HG02885 (cell line): ENCODE measurements at regions not wholly inside any gene's neighbourhood (a gene's known extent, or its start where the extent isn't known, plus 50 kb on each side); places are given as distances from the start of the nearest gene placed in this dataset.

Experiments
- ATAC-seq: cut with Tn5 transposase; IDR thresholded peaks from one replicate; pipeline ENCODE4 v1.9.1; 2021; ENCODE audit warnings: mild to moderate bottlenecking; ENCODE audit not compliant: unreplicated experiment, poor library complexity

- no peak for ATAC-seq
Measured at GRCh38 chr11:110990311-110990710, 255.2 kb upstream of the POU2AF2 start.

GRCh38 chr11:110989428-110990133 lies 255.9 kb upstream of the POU2AF2 start:
- no peak for ATAC-seq

- no peak for ATAC-seq
Measured at GRCh38 chr11:110988671-110989070, 256.9 kb upstream of the POU2AF2 start.

GRCh38 chr11:110986016-110986415 lies 259.5 kb upstream of the POU2AF2 start:
- ATAC-seq = no peak

GRCh38 chr11:110985547-110985946 lies 260.0 kb upstream of the POU2AF2 start:
- no peak for ATAC-seq

GRCh38 chr11:110984693-110985092 lies 260.8 kb upstream of the POU2AF2 start:
- no peak for ATAC-seq

GRCh38 chr11:110984147-110984546 lies 261.4 kb upstream of the POU2AF2 start:
- no peak for ATAC-seq

- ATAC-seq = no peak
Measured at GRCh38 chr11:110982214-110982613, 263.3 kb upstream of the POU2AF2 start.

GRCh38 chr11:110979696-110980095 lies 265.8 kb upstream of the POU2AF2 start:
- ATAC-seq = no peak

GRCh38 chr11:110977661-110978060 lies 265.4 kb upstream of the ARHGAP20 start:
- no peak for ATAC-seq

- no peak for ATAC-seq
Measured at GRCh38 chr11:110974731-110975130, 262.5 kb upstream of the ARHGAP20 start.

GRCh38 chr11:110973401-110973980 lies 261.3 kb upstream of the ARHGAP20 start:
- no peak for ATAC-seq

GRCh38 chr11:110972640-110973039 lies 260.4 kb upstream of the ARHGAP20 start:
- ATAC-seq = no peak

GRCh38 chr11:110972106-110972505 lies 259.9 kb upstream of the ARHGAP20 start:
- no peak for ATAC-seq

- no peak for ATAC-seq
Measured at GRCh38 chr11:110971140-110971539, 258.9 kb upstream of the ARHGAP20 start.

GRCh38 chr11:110968348-110969062 lies 256.3 kb upstream of the ARHGAP20 start:
- ATAC-seq = no peak

- no peak for ATAC-seq
Measured at GRCh38 chr11:110966131-110966530, 253.9 kb upstream of the ARHGAP20 start.

- no peak for ATAC-seq
Measured at GRCh38 chr11:110962921-110963320, 250.7 kb upstream of the ARHGAP20 start.

GRCh38 chr11:110960167-110960566 lies 247.9 kb upstream of the ARHGAP20 start:
- no peak for ATAC-seq

- no peak for ATAC-seq
Measured at GRCh38 chr11:110958216-110958615, 246.0 kb upstream of the ARHGAP20 start.

- no peak for ATAC-seq
Measured at GRCh38 chr11:110955776-110956175, 243.5 kb upstream of the ARHGAP20 start.
